IMR-90 (cell line): ENCODE measurements at regions not wholly inside any gene's neighbourhood (a gene's known extent, or its start where the extent isn't known, plus 50 kb on each side); places are given as distances from the start of the nearest gene placed in this dataset.
A peak's percentile ranks its signal among the peaks of the same experiment; 100 is the strongest.

Source experiments
- ATAC-seq: fragments of 200-7000 bp; cut with Tn5 transposase; 2 replicates; pipeline ENCODE4 v1.9.1; 2020; ENCODE audit warnings: low read depth, mild to moderate bottlenecking, moderate library complexity
- BruUV-seq: library from RNA; stranded (reverse); fragments of 400-500 nt; replicated peaks from 2 replicates; lab custom pipeline; 2021; lab: Mats Ljungman, UMichigan
- CTCF ChIA-PET: fragments of 300-600 bp; formaldehyde crosslinking; extraction: SDS; loops from one replicate; lab custom pipeline; 2021; ENCODE audit warnings: antibody characterized with exemption; lab: Yijun Ruan, JAX
- POLR2A ChIA-PET: fragments of 300-600 bp; sonication (Branson Sonifier 250); formaldehyde crosslinking; loops from one replicate; lab custom pipeline; 2022; ENCODE audit warnings: antibody characterized with exemption; ENCODE audit not compliant: unreplicated experiment; lab: Charles Lee
- DNase-seq: peaks from one replicate; pipeline ENCODE4 v3.0.0; 2013
- H2AFZ ChIP-seq: replicated peaks from 2 replicates; pipeline ENCODE3; 2013; ENCODE audit warnings: low read length, mild to moderate bottlenecking; ENCODE audit not compliant: poor library complexity
- H2AK5ac ChIP-seq: 2 replicates; pipeline ENCODE4 v1.6.1; 2013; ENCODE audit warnings: low read depth, low read length, inconsistent platforms
- H2AK9ac ChIP-seq: replicated peaks from 2 replicates; pipeline ENCODE3; 2013; ENCODE audit warnings: mild to moderate bottlenecking, low read depth, low read length, moderate library complexity; ENCODE audit not compliant: poor library complexity
- H2BK120ac ChIP-seq: 2 replicates; pipeline ENCODE4 v1.6.1; 2013; ENCODE audit warnings: low read depth, low read length, inconsistent platforms
- H2BK15ac ChIP-seq: 3 replicates; pipeline ENCODE4 v1.6.1; 2013; ENCODE audit warnings: low read depth, low read length, inconsistent platforms
- H2BK20ac ChIP-seq: 2 replicates; pipeline ENCODE4 v1.6.1; 2013; ENCODE audit warnings: low read depth, mild to moderate bottlenecking, inconsistent platforms, low read length, moderate library complexity
- H2BK5ac ChIP-seq: 2 replicates; pipeline ENCODE4 v1.6.1; 2013; ENCODE audit warnings: mild to moderate bottlenecking, low read depth, low read length, inconsistent platforms; ENCODE audit not compliant: poor library complexity, severe bottlenecking
- H3K14ac ChIP-seq: replicated peaks from 2 replicates; pipeline ENCODE4 v1.6.1; 2013; ENCODE audit warnings: low read depth, low read length, inconsistent platforms
- H3K18ac ChIP-seq: 2 replicates; pipeline ENCODE4 v1.6.1; 2013; ENCODE audit warnings: low read depth, low read length, control low read depth
- H3K23ac ChIP-seq: 2 replicates; pipeline ENCODE4 v1.6.1; 2013; ENCODE audit warnings: low read depth, low read length, inconsistent platforms
- H3K27ac ChIP-seq: 2 replicates; pipeline ENCODE4 v1.5.1; 2013; ENCODE audit warnings: mild to moderate bottlenecking, control low read depth, low read length; ENCODE audit not compliant: insufficient read depth
- H3K27me3 ChIP-seq: 2 replicates; pipeline ENCODE4 v1.6.1; 2013; ENCODE audit warnings: low read length; ENCODE audit not compliant: control insufficient read depth, insufficient read depth
- H3K36me3 ChIP-seq: 2 replicates; pipeline ENCODE4 v1.6.1; 2013; ENCODE audit warnings: low read length, mixed read lengths; ENCODE audit not compliant: control insufficient read depth, insufficient read depth
- H3K4ac ChIP-seq: 2 replicates; pipeline ENCODE4 v1.6.1; 2013; ENCODE audit warnings: low read depth, low read length, inconsistent platforms
- H3K4me1 ChIP-seq: 2 replicates; pipeline ENCODE4 v1.6.1; 2013; ENCODE audit warnings: low read length, mixed read lengths; ENCODE audit not compliant: control insufficient read depth, insufficient read depth
- H3K4me2 ChIP-seq: 2 replicates; pipeline ENCODE4 v1.6.1; 2013; ENCODE audit warnings: low read depth, mild to moderate bottlenecking, control low read depth, low read length, moderate library complexity
- H3K4me3 ChIP-seq: 2 replicates; pipeline ENCODE4 v1.5.1; 2013; ENCODE audit warnings: low read depth, mild to moderate bottlenecking, control low read depth, low read length, moderate library complexity; ENCODE audit not compliant: insufficient read depth
- H3K56ac ChIP-seq: 2 replicates; pipeline ENCODE4 v1.6.1; 2013; ENCODE audit warnings: low read length, inconsistent platforms; ENCODE audit not compliant: insufficient read depth; ENCODE audit errors: extremely low read depth
- H3K79me1 ChIP-seq, 2 experiments: 2 replicates each; pipeline ENCODE4 v1.6.1; 2013; ENCODE audit warnings: low read length in 2 of 2, inconsistent platforms in 1 of 2, low read depth in 1 of 2
- H3K9ac ChIP-seq: 2 replicates; pipeline ENCODE4 v1.6.1; 2013; ENCODE audit warnings: low read depth, low read length, control low read depth
- H3K9me1 ChIP-seq: 2 replicates; pipeline ENCODE4 v1.6.1; 2013; ENCODE audit warnings: low read length, inconsistent platforms; ENCODE audit not compliant: insufficient read depth
- H3K9me3 ChIP-seq: 2 replicates; pipeline ENCODE4 v1.6.1; 2013; ENCODE audit warnings: low read length; ENCODE audit not compliant: control insufficient read depth, insufficient read depth
- H4K20me1 ChIP-seq: 2 replicates; pipeline ENCODE4 v1.6.1; 2013; ENCODE audit warnings: low read length, inconsistent platforms; ENCODE audit not compliant: insufficient read depth
- H4K5ac ChIP-seq: 2 replicates; pipeline ENCODE4 v1.6.1; 2013; ENCODE audit warnings: mild to moderate bottlenecking, low read depth, low read length, control low read depth
- H4K8ac ChIP-seq, 2 experiments: 2 replicates each; pipeline ENCODE4 v1.6.1; 2013; ENCODE audit warnings: low read depth in 2 of 2, low read length in 2 of 2, control low read depth in 1 of 2, inconsistent platforms in 1 of 2
- H4K91ac ChIP-seq: 2 replicates; pipeline ENCODE4 v1.6.1; 2013; ENCODE audit warnings: low read depth, low read length, inconsistent platforms; ENCODE audit not compliant: insufficient read depth
- CTCF ChIP-seq: conservative IDR thresholded peaks from 2 replicates; pipeline ENCODE4 v1.5.1; 2012; ENCODE audit warnings: mild to moderate bottlenecking, low read depth, low read length, improper control_type of control experiment
- ELK1 ChIP-seq: fragments of 150-350 bp; IDR thresholded peaks from 2 replicates; pipeline ENCODE4 v1.6.1; 2016; ENCODE audit warnings: low read depth, mild to moderate bottlenecking, low read length, moderate library complexity, borderline replicate concordance
- FOS ChIP-seq: fragments of 150-350 bp; IDR thresholded peaks from 2 replicates; pipeline ENCODE4 v1.6.1; 2016; ENCODE audit warnings: low read depth, low read length
- MAFK ChIP-seq: IDR thresholded peaks from 2 replicates; pipeline ENCODE4 v1.6.1; 2012; ENCODE audit warnings: low read depth, low read length, improper control_type of control experiment
- MAZ ChIP-seq: IDR thresholded peaks from 2 replicates; pipeline ENCODE4 v1.6.1; 2012; ENCODE audit warnings: low read depth, mild to moderate bottlenecking, low read length, improper control_type of control experiment, moderate library complexity, borderline replicate concordance
- POLR2A ChIP-seq: IDR thresholded peaks from 2 replicates; pipeline ENCODE4 v1.6.1; 2012; ENCODE audit warnings: mild to moderate bottlenecking, low read depth, low read length
- RAD21 ChIP-seq: IDR thresholded peaks from 2 replicates; pipeline ENCODE4 v1.6.1; 2012; ENCODE audit warnings: low read length, improper control_type of control experiment
- RFX5 ChIP-seq: IDR thresholded peaks from 2 replicates; pipeline ENCODE4 v1.8.0; 2012; ENCODE audit warnings: low read depth, mild to moderate bottlenecking, low read length, moderate library complexity
- USF2 ChIP-seq: fragments of 150-350 bp; IDR thresholded peaks from 2 replicates; pipeline ENCODE4 v1.6.1; 2017; ENCODE audit warnings: mild to moderate bottlenecking, antibody characterized with exemption, low read length, low read depth
- WGBS, 2 experiments: methylation state at CpG; one replicate each; pipeline versions ENCODE4 v1.1.5 to v1.1.7; 2013; ENCODE audit warnings: missing lambda C conversion rate in 2 of 2; ENCODE audit not compliant: insufficient read length in 1 of 2; ENCODE audit errors: extremely low coverage in 2 of 2; 5-methylcytosine and 5-hydroxymethylcytosine counted together
- dilution Hi-C: fragments of 300-500 bp; cut with HindIII; formaldehyde crosslinking; loops from one replicate; pipeline ENCODE4 v1.14.3; 2018; ENCODE audit warnings: low sequenced_read_pairs; ENCODE audit not compliant: unreplicated experiment
- in situ Hi-C: fragments of 300-500 bp; cut with MboI; formaldehyde crosslinking; loops from 3 replicates; pipeline ENCODE4 v1.14.3; 2019; ENCODE audit warnings: low sequenced_read_pairs, inconsistent platforms, mixed read lengths
- intact Hi-C: fragments of 100-400 bp; cut with micrococcal nuclease; formaldehyde crosslinking; loops from 2 replicates; pipeline ENCODE4 v1.10.0; 2022

GRCh38 chr1:93015590-93015989 is 54.3 kb upstream of the DIPK1A start:
- no peaks in the 10 kb centered on the region for H3K79me1 ChIP-seq
- peak; percentile 54 for DNase-seq

More at GRCh38 chr1:93015590-93015989, 54.3 kb upstream of the DIPK1A start:
- Histone ChIP-seq H3K9ac (no peak overlapping the region), H4K8ac (0 out of 4 replicates have a peak overlapping the region, but pooled peaks of 1 of the 2 experiments have one; percentile 9), H2AK5ac (no peak overlapping the region), H3K9me3 (no peaks in the 10 kb centered on the region), H3K4me3 (no peak overlapping the region), H2BK5ac (no peak overlapping the region), H3K9me1 (peaks cover 19% of the 10 kb centered on the region), H3K27me3 (peaks cover 6% of the 10 kb centered on the region), H3K23ac (no peak overlapping the region), H2BK20ac (no peak overlapping the region), H4K5ac (no peak overlapping the region), H3K27ac (no peak overlapping the region), H4K20me1 (no peaks in the 10 kb centered on the region), H3K4me2 (peak overlapping the region; percentile 67; the same call in 1 of the 2 replicates), H3K18ac (no peak overlapping the region), H2AFZ (no peak overlapping the region), H2AK9ac (no peak overlapping the region), H3K36me3 (no peaks in the 10 kb centered on the region), H2BK120ac (no peak overlapping the region), H3K14ac (no peak overlapping the region), H2BK15ac (no peak overlapping the region), H3K4me1 (peaks cover 8% of the 10 kb centered on the region), H3K4ac (no peak overlapping the region), H3K56ac (no peak overlapping the region; the same call in 1 of the 2 replicates), H4K91ac (no peak overlapping the region)
- no peak for TF ChIP-seq MAFK
- no peak for TF ChIP-seq CTCF
- no peak for TF ChIP-seq MAZ
- no peak for TF ChIP-seq POLR2A
- no peak for TF ChIP-seq ELK1
- no peak for TF ChIP-seq RFX5
- no peak for TF ChIP-seq RAD21
- TF ChIP-seq USF2, result no peak
- TF ChIP-seq FOS, result no peak
- POLR2A ChIA-PET, result no interaction called here
- intact Hi-C loops (no loop called here), in situ Hi-C loops (loop anchor here (25.0 kb wide), 1 partner anchor 847 kb away; no protein-coding TSS in a partner anchor), dilution Hi-C loops (no loop called here)
- peak; percentile 68 for ATAC-seq
- CTCF ChIA-PET, result no interaction called here
- no TSS peak for BruUV-seq
- no CpG with 5 or more reads among the region's 2 CpGs for WGBS, 2 experiments
